Esophagus squamous epithelium (tissue), 4 donors: ENCODE measurements at regions not wholly inside any gene's neighbourhood (a gene's known extent, or its start where the extent isn't known, plus 50 kb on each side); places are given as distances from the start of the nearest gene placed in this dataset.

Experiments
- POLR2A ChIP-seq, 4 donors: fragments of 450-650 bp; IDR thresholded peaks; one replicate each; pipeline ENCODE4 v1.6.1; 2017; ENCODE audit warnings: antibody characterized with exemption in 4 of 4, mild to moderate bottlenecking in 4 of 4, moderate library complexity in 3 of 4
- TF ChIP-seq, protein P1 (sequence below), 6 experiments: fragments of 450-650 bp in 4 of 6; fragments of 200-600 bp in 2 of 6; sonication (generic) in 2 of 6; IDR thresholded peaks; one replicate each; pipeline ENCODE4 v1.5.1; 2016 to 2019; ENCODE audit warnings: antibody characterized with exemption in 6 of 6, mild to moderate bottlenecking in 4 of 6, moderate library complexity in 4 of 6

DNA sequence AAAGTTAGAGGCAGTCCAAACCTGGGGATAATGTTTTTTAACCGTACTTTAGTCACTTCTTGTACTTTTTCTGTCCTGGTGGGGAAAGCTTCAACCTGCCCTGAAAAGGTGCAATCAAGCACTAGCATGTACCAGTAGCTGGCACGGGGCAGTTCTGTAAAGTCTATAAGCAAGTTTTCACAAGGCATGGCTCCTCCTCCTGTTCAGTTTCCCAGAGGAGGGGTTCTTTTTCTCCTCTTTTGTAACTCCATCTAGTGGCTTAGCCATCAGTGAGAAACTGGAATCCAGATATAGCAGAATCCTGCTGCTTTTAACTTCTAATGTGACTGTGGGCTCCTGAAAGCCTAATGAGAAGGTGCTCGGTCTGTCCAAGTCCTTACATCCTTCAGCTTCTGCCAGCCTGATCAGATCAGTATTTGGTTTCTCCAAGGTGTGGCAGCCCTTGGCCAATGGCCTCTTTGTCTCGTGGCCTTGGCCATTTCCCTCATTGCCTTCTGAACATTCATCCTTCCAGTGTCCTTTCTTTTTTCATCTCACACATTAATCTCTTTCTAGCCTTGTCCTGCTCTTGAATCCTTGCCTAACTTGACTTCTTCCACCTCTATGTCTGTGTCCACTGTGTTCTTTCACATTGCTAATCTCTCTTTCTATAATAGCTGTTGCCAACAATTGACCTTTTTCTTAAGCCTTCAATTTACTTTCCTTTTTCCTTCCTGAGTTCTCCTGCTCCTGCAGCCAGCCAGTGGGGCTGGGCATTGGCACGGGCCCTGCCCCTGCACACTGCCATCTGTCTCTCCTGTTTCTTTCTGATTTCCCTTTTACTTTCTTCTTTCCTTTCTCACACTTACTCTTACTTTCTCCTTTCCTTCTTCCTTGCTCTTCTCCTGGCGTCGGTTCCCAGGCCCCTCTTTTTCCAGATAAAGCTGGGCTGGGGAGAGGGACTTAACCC is 222.0 kb upstream of the SYNCRIP start:
- TF ChIP-seq POLR2A (IDR thresholded peaks at IDR 0.05), result no peak
- TF ChIP-seq, protein P1, sequence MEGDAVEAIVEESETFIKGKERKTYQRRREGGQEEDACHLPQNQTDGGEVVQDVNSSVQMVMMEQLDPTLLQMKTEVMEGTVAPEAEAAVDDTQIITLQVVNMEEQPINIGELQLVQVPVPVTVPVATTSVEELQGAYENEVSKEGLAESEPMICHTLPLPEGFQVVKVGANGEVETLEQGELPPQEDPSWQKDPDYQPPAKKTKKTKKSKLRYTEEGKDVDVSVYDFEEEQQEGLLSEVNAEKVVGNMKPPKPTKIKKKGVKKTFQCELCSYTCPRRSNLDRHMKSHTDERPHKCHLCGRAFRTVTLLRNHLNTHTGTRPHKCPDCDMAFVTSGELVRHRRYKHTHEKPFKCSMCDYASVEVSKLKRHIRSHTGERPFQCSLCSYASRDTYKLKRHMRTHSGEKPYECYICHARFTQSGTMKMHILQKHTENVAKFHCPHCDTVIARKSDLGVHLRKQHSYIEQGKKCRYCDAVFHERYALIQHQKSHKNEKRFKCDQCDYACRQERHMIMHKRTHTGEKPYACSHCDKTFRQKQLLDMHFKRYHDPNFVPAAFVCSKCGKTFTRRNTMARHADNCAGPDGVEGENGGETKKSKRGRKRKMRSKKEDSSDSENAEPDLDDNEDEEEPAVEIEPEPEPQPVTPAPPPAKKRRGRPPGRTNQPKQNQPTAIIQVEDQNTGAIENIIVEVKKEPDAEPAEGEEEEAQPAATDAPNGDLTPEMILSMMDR (IDR thresholded peaks at IDR 0.05), result no peak
